Mesendoderm (in vitro differentiated cells): ENCODE measurements at regions not wholly inside any gene's neighbourhood (a gene's known extent, or its start where the extent isn't known, plus 50 kb on each side); places are given as distances from the start of the nearest gene placed in this dataset.

Experiments
- DNase-seq: peaks from one replicate; pipeline ENCODE4 v3.0.0; 2013
- H2AK5ac ChIP-seq: 2 replicates; pipeline ENCODE4 v1.6.1; 2013; ENCODE audit warnings: low read length, inconsistent platforms
- H2BK120ac ChIP-seq: 2 replicates; pipeline ENCODE4 v1.6.1; 2013; ENCODE audit warnings: low read depth, mild to moderate bottlenecking, low read length, moderate library complexity, mixed read lengths
- H2BK15ac ChIP-seq: replicated peaks from 2 replicates; pipeline ENCODE4 v1.6.1; 2013; ENCODE audit warnings: low read depth, mild to moderate bottlenecking, moderate library complexity
- H2BK5ac ChIP-seq: 2 replicates; pipeline ENCODE4 v1.6.1; 2013; ENCODE audit warnings: low read length, inconsistent platforms
- H3K18ac ChIP-seq: 2 replicates; pipeline ENCODE4 v1.6.1; 2013; ENCODE audit warnings: mild to moderate bottlenecking, low read length, mixed read lengths
- H3K23ac ChIP-seq: one replicate; pipeline ENCODE4 v1.6.1; 2013; ENCODE audit warnings: low read length
- H3K27ac ChIP-seq: 2 replicates; pipeline ENCODE4 v1.5.1; 2013; ENCODE audit warnings: low read depth, mild to moderate bottlenecking, inconsistent platforms, low read length, moderate library complexity
- H3K27me3 ChIP-seq: 2 replicates; pipeline ENCODE4 v1.6.1; 2013; ENCODE audit warnings: low read length, control low read depth, mild to moderate bottlenecking, inconsistent platforms; ENCODE audit not compliant: insufficient read depth, poor library complexity
- H3K36me3 ChIP-seq: 2 replicates; pipeline ENCODE4 v1.6.1; 2013; ENCODE audit warnings: low read length, inconsistent platforms; ENCODE audit not compliant: control insufficient read depth, insufficient read depth
- H3K4ac ChIP-seq: one replicate; pipeline ENCODE4 v1.6.1; 2013; ENCODE audit warnings: low read depth, mild to moderate bottlenecking, low read length, moderate library complexity
- H3K4me1 ChIP-seq: 2 replicates; pipeline ENCODE4 v1.6.1; 2013; ENCODE audit warnings: low read depth, low read length, inconsistent platforms; ENCODE audit not compliant: control insufficient read depth
- H3K4me2 ChIP-seq: 2 replicates; pipeline ENCODE4 v1.6.1; 2013; ENCODE audit warnings: low read length
- H3K4me3 ChIP-seq: 2 replicates; pipeline ENCODE4 v1.5.1; 2013; ENCODE audit warnings: mild to moderate bottlenecking, low read length
- H3K56ac ChIP-seq: one replicate; pipeline ENCODE4 v1.6.1; 2013; ENCODE audit warnings: low read length
- H3K79me1 ChIP-seq: 2 replicates; pipeline ENCODE4 v1.6.1; 2013; ENCODE audit warnings: low read length, inconsistent platforms
- H3K79me2 ChIP-seq: 2 replicates; pipeline ENCODE4 v1.6.1; 2013; ENCODE audit warnings: mild to moderate bottlenecking, low read length; ENCODE audit not compliant: control insufficient read depth, insufficient read depth
- H3K9ac ChIP-seq: 2 replicates; pipeline ENCODE4 v1.6.1; 2013; ENCODE audit warnings: low read length, inconsistent platforms
- H4K5ac ChIP-seq: one replicate; pipeline ENCODE4 v1.6.1; 2013; ENCODE audit warnings: low read length
- H4K8ac ChIP-seq: one replicate; pipeline ENCODE4 v1.6.1; 2013; ENCODE audit warnings: low read depth, mild to moderate bottlenecking, control low read depth, low read length, moderate library complexity
- WGBS: extraction: QIAGEN DNeasy Blood & Tissue Kit; methylation state at CpG from one replicate; pipeline ENCODE4 v1.1.7; 2013; ENCODE audit warnings: low lambda C conversion rate, missing lambda C conversion rate; ENCODE audit not compliant: insufficient coverage; ENCODE audit errors: extremely low coverage; 5-methylcytosine and 5-hydroxymethylcytosine counted together

DNA sequence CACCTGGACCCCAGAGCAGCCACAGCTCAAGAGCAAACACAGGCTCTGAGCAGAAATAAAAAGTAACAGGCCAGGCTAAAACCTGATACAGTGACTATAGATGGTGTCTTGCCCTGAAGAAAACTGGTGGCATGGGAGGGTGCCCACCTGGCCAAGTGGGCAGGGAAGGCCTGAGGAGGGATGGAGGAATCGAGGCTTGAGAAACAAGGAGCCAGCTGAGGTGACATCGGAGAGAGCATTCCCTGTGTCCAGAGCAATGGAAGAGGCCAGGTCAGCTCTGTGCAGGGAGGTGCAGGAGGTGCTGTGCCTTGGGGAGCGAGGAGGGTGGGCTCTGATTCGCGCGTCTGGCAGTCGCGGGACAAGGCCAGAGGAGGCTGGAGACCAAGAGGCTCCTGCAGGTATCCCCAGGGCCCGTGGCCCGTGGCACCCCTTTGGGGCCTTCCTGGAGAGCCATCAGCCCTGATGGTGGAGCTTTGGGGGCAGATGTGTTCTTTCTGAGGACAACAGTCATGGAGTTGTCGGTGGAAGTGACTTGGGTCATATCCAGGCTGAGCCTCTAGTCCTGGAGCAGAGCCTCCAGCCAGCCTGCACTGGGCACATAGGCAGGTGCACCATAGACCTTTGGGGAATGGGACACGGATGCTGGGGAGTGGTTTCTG is 56.1 kb downstream of the PLXNA1 start:
- H3K18ac ChIP-seq, result no peak overlapping the region
- H3K4me3 ChIP-seq, result no peak overlapping the region
- H3K4me1 ChIP-seq, result peaks cover 7% of the 10 kb centered on the region
- H4K8ac ChIP-seq, result no peak overlapping the region
- no CpG with 5 or more reads among the region's 12 CpGs for WGBS
- H2BK15ac ChIP-seq, result no peak overlapping the region
- H3K27me3 ChIP-seq, result no peaks in the 10 kb centered on the region
- no peak for DNase-seq
- H3K79me1 ChIP-seq, result no peaks in the 10 kb centered on the region
- H2AK5ac ChIP-seq, result no peak overlapping the region
- no peak overlapping the region for H3K9ac ChIP-seq
- H3K36me3 ChIP-seq, result no peaks in the 10 kb centered on the region
- no peak overlapping the region for H3K4me2 ChIP-seq
- H3K27ac ChIP-seq, result no peak overlapping the region
- no peak overlapping the region for H3K23ac ChIP-seq
- H3K4ac ChIP-seq, result no peak overlapping the region
- no peak overlapping the region for H4K5ac ChIP-seq
- no peaks in the 10 kb centered on the region for H3K79me2 ChIP-seq
- no peak overlapping the region for H2BK5ac ChIP-seq
- no peak overlapping the region for H3K56ac ChIP-seq
- H2BK120ac ChIP-seq, result no peak overlapping the region

DNA sequence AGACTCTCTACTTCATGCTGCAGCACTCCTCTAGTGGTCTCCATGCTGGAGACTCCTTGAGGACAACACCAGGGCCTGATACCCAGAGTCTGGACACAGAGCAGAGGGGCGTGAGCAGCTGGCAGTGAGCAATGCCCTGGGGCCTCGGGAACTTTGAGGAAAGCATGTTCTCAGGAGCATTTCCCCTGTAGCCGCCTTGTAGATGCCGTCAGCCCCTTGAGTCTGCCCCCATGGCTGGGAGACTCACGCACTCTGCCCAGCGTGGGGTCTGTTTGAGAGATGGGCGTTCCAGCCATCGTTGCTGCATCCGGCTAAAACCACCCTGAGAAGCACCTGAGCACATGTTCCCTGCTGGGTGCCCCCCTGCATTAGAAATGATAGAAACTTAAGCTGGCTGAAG is 56.8 kb downstream of the PLXNA1 start:
- Histone ChIP-seq H3K27me3 (no peaks in the 10 kb centered on the region), H2BK120ac (no peak overlapping the region), H2BK15ac (no peak overlapping the region), H4K5ac (no peak overlapping the region), H3K4me1 (peaks cover 7% of the 10 kb centered on the region), H3K36me3 (no peaks in the 10 kb centered on the region), H3K23ac (no peak overlapping the region), H3K79me1 (no peaks in the 10 kb centered on the region), H2AK5ac (no peak overlapping the region), H2BK5ac (no peak overlapping the region), H3K18ac (no peak overlapping the region), H3K4me3 (no peak overlapping the region), H3K9ac (no peak overlapping the region), H3K27ac (no peak overlapping the region), H3K4ac (no peak overlapping the region), H4K8ac (no peak overlapping the region), H3K56ac (no peak overlapping the region), H3K79me2 (no peaks in the 10 kb centered on the region), H3K4me2 (no peak overlapping the region)
- no CpG with 5 or more reads among the region's 9 CpGs for WGBS
- DNase-seq, result no peak

DNA sequence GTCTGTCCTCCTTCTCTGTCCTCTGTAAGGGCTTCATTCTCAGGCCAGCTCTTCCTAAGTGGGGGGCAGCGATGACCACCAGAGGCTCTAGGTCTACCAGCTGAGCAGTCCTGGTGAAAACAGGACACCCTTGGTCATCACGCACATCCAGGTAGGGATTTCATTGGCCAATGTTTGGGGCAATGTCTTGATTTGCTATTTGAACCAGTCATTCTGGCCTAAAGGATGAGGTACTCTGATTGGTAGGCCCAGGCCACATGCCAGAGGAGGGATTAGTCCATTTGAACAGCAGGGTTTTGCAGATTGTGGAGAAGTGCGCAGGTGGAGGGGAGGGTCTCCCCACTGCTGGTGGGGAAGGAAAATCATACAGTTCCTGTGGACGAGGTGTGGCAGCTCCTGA is 57.3 kb downstream of the PLXNA1 start:
- H3K56ac ChIP-seq, result no peak overlapping the region
- H3K4me1 ChIP-seq, result peaks cover 7% of the 10 kb centered on the region
- WGBS, result no CpG with 5 or more reads among the region's 4 CpGs
- H3K79me1 ChIP-seq, result no peaks in the 10 kb centered on the region
- no peaks in the 10 kb centered on the region for H3K27me3 ChIP-seq
- H4K5ac ChIP-seq, result no peak overlapping the region
- no peak overlapping the region for H3K4me3 ChIP-seq
- no peak overlapping the region for H2BK5ac ChIP-seq
- no peak overlapping the region for H2BK120ac ChIP-seq
- H3K36me3 ChIP-seq, result no peaks in the 10 kb centered on the region
- H3K4me2 ChIP-seq, result no peak overlapping the region
- H3K27ac ChIP-seq, result no peak overlapping the region
- no peak for DNase-seq
- H4K8ac ChIP-seq, result no peak overlapping the region
- H3K79me2 ChIP-seq, result no peaks in the 10 kb centered on the region
- H3K18ac ChIP-seq, result no peak overlapping the region
- H3K23ac ChIP-seq, result no peak overlapping the region
- H2BK15ac ChIP-seq, result no peak overlapping the region
- no peak overlapping the region for H3K4ac ChIP-seq
- no peak overlapping the region for H3K9ac ChIP-seq
- H2AK5ac ChIP-seq, result no peak overlapping the region

DNA sequence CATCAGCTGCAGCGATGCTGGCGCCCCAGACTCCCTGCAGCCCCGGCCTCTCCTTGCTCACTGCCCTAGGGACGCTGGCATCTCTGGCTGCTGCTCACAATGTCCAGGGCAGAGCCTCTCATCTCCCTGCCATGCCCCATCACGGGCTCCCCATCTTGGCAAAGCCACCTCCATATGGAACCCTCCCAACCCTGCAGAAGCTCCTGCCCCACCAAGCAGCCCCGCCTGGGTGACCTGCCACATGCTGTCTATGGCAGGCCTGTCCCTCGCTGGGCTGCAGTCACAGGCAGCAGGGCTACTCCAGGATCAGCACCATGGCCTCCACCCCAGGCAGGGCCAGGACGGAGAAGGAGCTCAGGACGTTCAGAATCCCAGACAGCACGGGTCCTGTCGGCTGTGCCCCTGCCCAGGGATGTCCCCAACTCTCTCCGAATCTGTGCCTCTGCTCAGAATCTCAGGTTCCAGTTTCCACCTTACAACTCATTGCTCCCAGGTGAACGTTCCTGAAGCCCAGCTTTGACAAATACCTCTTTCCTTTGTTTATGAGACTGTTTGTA is 58.4 kb downstream of the PLXNA1 start:
- Histone ChIP-seq H3K27ac (no peak overlapping the region), H3K4me2 (no peak overlapping the region), H2BK120ac (no peak overlapping the region), H3K4me1 (peaks cover 7% of the 10 kb centered on the region), H4K5ac (no peak overlapping the region), H2BK15ac (no peak overlapping the region), H3K79me1 (no peaks in the 10 kb centered on the region), H3K56ac (no peak overlapping the region), H2AK5ac (no peak overlapping the region), H3K36me3 (no peaks in the 10 kb centered on the region), H4K8ac (no peak overlapping the region), H3K18ac (no peak overlapping the region), H3K79me2 (no peaks in the 10 kb centered on the region), H3K27me3 (no peaks in the 10 kb centered on the region), H2BK5ac (no peak overlapping the region), H3K23ac (no peak overlapping the region), H3K4ac (no peak overlapping the region), H3K9ac (no peak overlapping the region), H3K4me3 (no peak overlapping the region)
- DNase-seq, result no peak
- no CpG with 5 or more reads among the region's 13 CpGs for WGBS

DNA sequence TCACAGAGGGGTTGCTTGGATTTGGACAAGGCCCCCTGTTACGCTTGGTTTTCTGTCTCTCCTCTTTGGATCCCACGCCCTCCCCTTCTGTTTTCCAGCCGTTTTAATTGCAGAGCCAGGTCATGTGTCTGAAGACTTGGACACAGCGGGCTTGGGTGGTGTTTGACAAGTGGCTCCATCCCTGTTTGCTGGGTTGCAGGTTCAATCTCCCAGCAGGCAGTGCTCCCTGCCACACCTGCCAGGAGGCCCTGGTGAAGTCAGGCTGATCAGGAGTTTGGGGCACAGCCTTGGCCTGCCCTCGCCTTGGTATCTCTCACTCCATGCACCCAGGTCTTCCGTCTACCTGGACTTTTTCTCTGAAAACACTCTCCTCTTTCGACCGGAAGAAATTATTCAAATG is 59.0 kb downstream of the PLXNA1 start:
- no peak overlapping the region for H3K4me3 ChIP-seq
- no peak overlapping the region for H3K9ac ChIP-seq
- no peak overlapping the region for H3K27ac ChIP-seq
- no peak for DNase-seq
- no CpG with 5 or more reads among the region's 8 CpGs for WGBS
- peaks cover 7% of the 10 kb centered on the region for H3K4me1 ChIP-seq
- no peak overlapping the region for H4K5ac ChIP-seq
- no peak overlapping the region for H3K56ac ChIP-seq
- H3K36me3 ChIP-seq, result no peaks in the 10 kb centered on the region
- no peak overlapping the region for H2AK5ac ChIP-seq
- no peak overlapping the region for H2BK5ac ChIP-seq
- no peaks in the 10 kb centered on the region for H3K79me1 ChIP-seq
- no peak overlapping the region for H3K23ac ChIP-seq
- H3K79me2 ChIP-seq, result no peaks in the 10 kb centered on the region
- no peak overlapping the region for H2BK15ac ChIP-seq
- no peaks in the 10 kb centered on the region for H3K27me3 ChIP-seq
- no peak overlapping the region for H4K8ac ChIP-seq
- H3K4ac ChIP-seq, result no peak overlapping the region
- no peak overlapping the region for H2BK120ac ChIP-seq
- H3K4me2 ChIP-seq, result no peak overlapping the region
- H3K18ac ChIP-seq, result no peak overlapping the region

DNA sequence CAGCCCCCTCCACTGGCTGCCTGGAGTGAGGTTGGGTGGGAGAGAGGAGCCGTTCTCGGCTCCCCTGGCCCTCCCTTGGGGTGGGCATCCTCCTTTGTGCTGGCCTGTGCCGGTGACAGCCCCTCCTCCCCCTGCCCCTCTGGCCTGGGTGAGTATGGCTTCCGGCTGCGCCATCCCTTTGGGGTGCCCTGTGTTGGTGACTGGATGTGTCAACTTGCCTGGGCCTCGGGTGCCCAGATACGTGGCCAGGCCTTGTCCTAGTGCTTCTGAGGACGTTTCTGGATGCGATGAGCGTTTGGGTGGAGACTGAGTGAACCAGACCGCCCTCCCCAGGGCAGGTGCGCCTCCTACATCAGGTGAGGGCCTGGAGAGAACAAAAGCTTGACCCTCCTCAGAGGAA is 59.7 kb downstream of the PLXNA1 start:
- Histone ChIP-seq H3K27me3 (no peaks in the 10 kb centered on the region), H2BK5ac (no peak overlapping the region), H3K79me2 (no peaks in the 10 kb centered on the region), H3K9ac (no peak overlapping the region), H2BK15ac (no peak overlapping the region), H2AK5ac (no peak overlapping the region), H3K36me3 (no peaks in the 10 kb centered on the region), H3K56ac (no peak overlapping the region), H3K4me2 (no peak overlapping the region), H3K18ac (no peak overlapping the region), H3K79me1 (no peaks in the 10 kb centered on the region), H3K4ac (no peak overlapping the region), H4K8ac (no peak overlapping the region), H2BK120ac (no peak overlapping the region), H3K27ac (no peak overlapping the region), H3K4me1 (peaks cover 7% of the 10 kb centered on the region), H3K23ac (no peak overlapping the region), H4K5ac (no peak overlapping the region), H3K4me3 (no peak overlapping the region)
- no CpG with 5 or more reads among the region's 12 CpGs for WGBS
- DNase-seq, result no peak
